CD14-positive monocyte (primary cell): ENCODE measurements at regions not wholly inside any gene's neighbourhood (a gene's known extent, or its start where the extent isn't known, plus 50 kb on each side); places are given as distances from the start of the nearest gene placed in this dataset.

Source experiments
- DNase-seq, 3 donors: peaks; one replicate each; pipeline ENCODE4 v3.0.0-alpha.2; 2011 to 2022
- H2AFZ ChIP-seq: 2 replicates; pipeline ENCODE4 v1.6.0; 2012; ENCODE audit warnings: mild to moderate bottlenecking, low read depth, low read length, inconsistent platforms; ENCODE audit not compliant: insufficient read depth, poor library complexity, severe bottlenecking
- H3K27ac ChIP-seq, 2 donors: 1 replicate in 1 of 2; 2 replicates in 1 of 2; pipeline ENCODE4 v1.5.1; 2012 to 2013; ENCODE audit warnings: low read length in 2 of 2, control low read depth in 1 of 2, inconsistent platforms in 1 of 2, low read depth in 1 of 2, mild to moderate bottlenecking in 1 of 2
- H3K27me3 ChIP-seq, 2 donors: one replicate each; pipeline versions ENCODE4 v1.6.0 to v1.6.1; 2011 to 2013; ENCODE audit warnings: low read length in 2 of 2; ENCODE audit not compliant: control insufficient read depth in 2 of 2, insufficient read depth in 2 of 2
- H3K36me3 ChIP-seq, 2 donors: replicated peaks in 1 of 2; 1 replicate in 1 of 2; 2 replicates in 1 of 2; pipeline versions ENCODE4 v1.5.1 to v1.6.1; 2012 to 2013; ENCODE audit warnings: low read length in 2 of 2, control low read depth in 1 of 2, inconsistent platforms in 1 of 2, mild to moderate bottlenecking in 1 of 2; ENCODE audit not compliant: insufficient read depth in 2 of 2, control insufficient read depth in 1 of 2
- H3K4me1 ChIP-seq, 2 donors: 1 replicate in 1 of 2; 2 replicates in 1 of 2; pipeline versions ENCODE4 v1.5.1 to v1.6.1; 2012 to 2013; ENCODE audit warnings: low read length in 2 of 2, control low read depth in 1 of 2, inconsistent platforms in 1 of 2, mild to moderate bottlenecking in 1 of 2, moderate library complexity in 1 of 2; ENCODE audit not compliant: insufficient read depth in 2 of 2, control insufficient read depth in 1 of 2
- H3K4me2 ChIP-seq: replicated peaks from 2 replicates; pipeline ENCODE3; 2012; ENCODE audit warnings: low read length, moderate library complexity, mild to moderate bottlenecking; ENCODE audit not compliant: poor library complexity, severe bottlenecking; ENCODE audit errors: extremely low read depth
- H3K4me3 ChIP-seq, 3 experiments: fragments of 200-600 bp in 1 of 3; sonication (generic) in 1 of 3; replicated peaks in 1 of 3; 1 replicate in 2 of 3; 2 replicates in 1 of 3; pipeline ENCODE4 v1.5.1; 2011 to 2013; ENCODE audit warnings: low read length in 3 of 3, mild to moderate bottlenecking in 3 of 3, control low read depth in 2 of 3, low read depth in 2 of 3, inconsistent platforms in 1 of 3, moderate library complexity in 1 of 3
- H3K79me2 ChIP-seq: 2 replicates; pipeline ENCODE4 v1.6.0; 2012; ENCODE audit warnings: mild to moderate bottlenecking, control low read depth, inconsistent platforms, low read length, moderate library complexity; ENCODE audit not compliant: insufficient read depth
- H3K9ac ChIP-seq: 2 replicates; pipeline ENCODE4 v1.6.0; 2017; ENCODE audit warnings: low read length, mild to moderate bottlenecking; ENCODE audit not compliant: insufficient read depth, poor library complexity, severe bottlenecking
- H3K9me3 ChIP-seq, 2 donors: replicated peaks in 1 of 2; 1 replicate in 1 of 2; 2 replicates in 1 of 2; pipeline versions ENCODE4 v1.5.1 to v1.6.1; 2012 to 2013; ENCODE audit warnings: low read length in 2 of 2, control low read depth in 1 of 2; ENCODE audit not compliant: control insufficient read depth in 1 of 2, insufficient read depth in 1 of 2
- H4K20me1 ChIP-seq: 2 replicates; pipeline ENCODE4 v1.6.0; 2012; ENCODE audit warnings: mild to moderate bottlenecking, low read length, control low read depth, moderate library complexity; ENCODE audit not compliant: insufficient read depth
- H3K27ac Mint-ChIP-seq, 7 donors: one replicate each; pipeline ENCODE4 v1.8.0; 2020; ENCODE audit warnings: mild to moderate bottlenecking in 7 of 7, mixed read lengths in 7 of 7, moderate library complexity in 6 of 7, inconsistent platforms in 2 of 7
- H3K27me3 Mint-ChIP-seq, 3 donors: one replicate each; pipeline ENCODE4 v1.8.0; 2021 to 2022; ENCODE audit warnings: low read depth in 3 of 3, mild to moderate bottlenecking in 3 of 3, mixed read lengths in 3 of 3, moderate library complexity in 3 of 3, inconsistent platforms in 1 of 3
- H3K36me3 Mint-ChIP-seq, 2 donors: one replicate each; pipeline ENCODE4 v1.8.0; 2020; ENCODE audit warnings: mixed read lengths in 2 of 2, inconsistent platforms in 1 of 2, mild to moderate bottlenecking in 1 of 2
- H3K4me1 Mint-ChIP-seq: one replicate; pipeline ENCODE4 v1.8.0; 2020; ENCODE audit warnings: mild to moderate bottlenecking, mixed read lengths
- H3K4me3 Mint-ChIP-seq, 2 donors: one replicate each; pipeline ENCODE4 v1.8.0; 2020; ENCODE audit warnings: mild to moderate bottlenecking in 2 of 2, mixed read lengths in 2 of 2, moderate library complexity in 1 of 2
- H3K9me3 Mint-ChIP-seq, 7 donors: one replicate each; pipeline ENCODE4 v1.8.0; 2020 to 2022; ENCODE audit warnings: mixed read lengths in 7 of 7, mild to moderate bottlenecking in 6 of 7, moderate library complexity in 6 of 7, inconsistent platforms in 2 of 7
- WGBS: methylation state at CpG from one replicate; pipeline ENCODE4 v1.1.5; 2013; ENCODE audit warnings: missing lambda C conversion rate; ENCODE audit not compliant: insufficient coverage; 5-methylcytosine and 5-hydroxymethylcytosine counted together
- intact Hi-C, 2 donors: fragments of 100-400 bp; cut with micrococcal nuclease; formaldehyde crosslinking; loops; one replicate each; pipeline versions ENCODE4 v1.15.0 to v1.15.1; 2023
- TF ChIP-seq, protein P1 (sequence below): fragments of 200-600 bp; IDR thresholded peaks from one replicate; pipeline ENCODE4 v1.8.0; 2022; ENCODE audit warnings: antibody characterized with exemption, mild to moderate bottlenecking

DNA sequence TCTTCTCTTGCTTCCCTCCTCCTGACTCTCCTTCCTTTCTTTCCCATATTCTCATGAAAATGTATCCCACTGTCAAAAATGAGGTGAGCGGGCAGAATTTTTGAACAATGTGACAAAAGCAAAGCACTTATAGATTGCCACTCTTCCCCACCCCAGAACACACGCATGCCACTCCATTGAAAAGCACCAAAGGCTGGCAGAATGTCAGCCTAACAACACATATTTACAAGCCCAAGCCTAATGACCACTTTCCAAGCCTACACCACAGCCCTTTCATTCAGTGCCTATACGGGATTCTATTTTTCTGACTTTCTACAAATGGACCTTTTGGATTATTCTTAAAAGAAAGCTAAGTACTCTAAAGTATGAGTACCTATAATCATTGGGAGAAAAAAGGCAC lies 62.9 kb upstream of the METAP2 start:
- Histone ChIP-seq H3K9ac (no peak overlapping the region), H2AFZ (no peak overlapping the region), H3K27ac (no peak overlapping the region), H3K4me3 (no peak overlapping the region), H4K20me1 (no peaks in the 10 kb centered on the region), H3K79me2 (no peaks in the 10 kb centered on the region), H3K27me3 (no peaks in the 10 kb centered on the region), H3K9me3 (no peaks in the 10 kb centered on the region), H3K4me2 (no peak overlapping the region), H3K4me1 (no peaks in the 10 kb centered on the region), H3K36me3 (no peaks in the 10 kb centered on the region)
- Mint-ChIP-seq H3K9me3 (no peaks in the 10 kb centered on the region), H3K27me3 (peaks cover 2 to 9% (median 6%) of the 10 kb centered on the region in 3 donors), H3K4me3 (no peak overlapping the region), H3K27ac (no peak overlapping the region), H3K36me3 (no peaks in the 10 kb centered on the region), H3K4me1 (no peaks in the 10 kb centered on the region)
- WGBS = 100% methylated on average over 1 of the region's 3 CpGs
- TF ChIP-seq, protein P1, sequence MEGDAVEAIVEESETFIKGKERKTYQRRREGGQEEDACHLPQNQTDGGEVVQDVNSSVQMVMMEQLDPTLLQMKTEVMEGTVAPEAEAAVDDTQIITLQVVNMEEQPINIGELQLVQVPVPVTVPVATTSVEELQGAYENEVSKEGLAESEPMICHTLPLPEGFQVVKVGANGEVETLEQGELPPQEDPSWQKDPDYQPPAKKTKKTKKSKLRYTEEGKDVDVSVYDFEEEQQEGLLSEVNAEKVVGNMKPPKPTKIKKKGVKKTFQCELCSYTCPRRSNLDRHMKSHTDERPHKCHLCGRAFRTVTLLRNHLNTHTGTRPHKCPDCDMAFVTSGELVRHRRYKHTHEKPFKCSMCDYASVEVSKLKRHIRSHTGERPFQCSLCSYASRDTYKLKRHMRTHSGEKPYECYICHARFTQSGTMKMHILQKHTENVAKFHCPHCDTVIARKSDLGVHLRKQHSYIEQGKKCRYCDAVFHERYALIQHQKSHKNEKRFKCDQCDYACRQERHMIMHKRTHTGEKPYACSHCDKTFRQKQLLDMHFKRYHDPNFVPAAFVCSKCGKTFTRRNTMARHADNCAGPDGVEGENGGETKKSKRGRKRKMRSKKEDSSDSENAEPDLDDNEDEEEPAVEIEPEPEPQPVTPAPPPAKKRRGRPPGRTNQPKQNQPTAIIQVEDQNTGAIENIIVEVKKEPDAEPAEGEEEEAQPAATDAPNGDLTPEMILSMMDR = no peak
- DNase-seq = no peak
- intact Hi-C loops = no loop called here

DNA sequence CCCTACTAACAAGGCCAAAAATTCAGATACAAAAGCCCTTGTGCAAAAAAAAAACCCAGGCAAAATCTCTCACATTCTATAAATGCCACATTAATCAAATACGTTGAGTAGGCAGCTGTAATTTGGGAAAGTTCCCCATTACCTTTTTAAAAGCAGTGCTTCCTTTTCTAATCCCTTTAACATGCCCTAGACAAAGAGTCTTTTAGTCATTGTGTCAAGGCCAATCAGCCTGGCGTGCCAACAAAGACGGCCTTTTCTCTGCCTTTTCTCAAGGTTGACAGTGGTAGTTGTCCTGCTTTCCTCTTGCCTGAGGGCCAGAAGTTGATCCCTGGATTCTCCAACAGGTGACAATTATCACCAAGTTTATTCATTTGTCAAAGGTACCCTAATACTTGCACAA lies 62.5 kb upstream of the METAP2 start:
- H3K4me3 Mint-ChIP-seq = no peak overlapping the region
- intact Hi-C loops = no loop called here
- H3K79me2 ChIP-seq = no peaks in the 10 kb centered on the region
- no peak overlapping the region for H3K4me3 ChIP-seq
- no peaks in the 10 kb centered on the region for H3K9me3 Mint-ChIP-seq
- H3K27me3 ChIP-seq = no peaks in the 10 kb centered on the region
- H3K9ac ChIP-seq = no peak overlapping the region
- no peak for DNase-seq
- H3K36me3 ChIP-seq = no peaks in the 10 kb centered on the region
- no peaks in the 10 kb centered on the region for H3K4me1 ChIP-seq
- no peak overlapping the region for H2AFZ ChIP-seq
- H3K27me3 Mint-ChIP-seq = peaks cover 0 to 7% (median 6%) of the 10 kb centered on the region in 3 donors
- no peak overlapping the region for H3K27ac ChIP-seq
- 96% methylated on average over 2 of the region's 3 CpGs for WGBS
- no peaks in the 10 kb centered on the region for H4K20me1 ChIP-seq
- TF ChIP-seq, protein P1 = no peak
- H3K4me2 ChIP-seq = no peak overlapping the region
- H3K36me3 Mint-ChIP-seq = no peaks in the 10 kb centered on the region
- H3K27ac Mint-ChIP-seq = no peak overlapping the region
- no peaks in the 10 kb centered on the region for H3K9me3 ChIP-seq
- no peaks in the 10 kb centered on the region for H3K4me1 Mint-ChIP-seq
